GM18511 (cell line): ENCODE measurements at regions not wholly inside any gene's neighbourhood (a gene's known extent, or its start where the extent isn't known, plus 50 kb on each side); places are given as distances from the start of the nearest gene placed in this dataset.
"Not testable (repeated sequence)": the region's sequence is repeated elsewhere in the genome, so short reads cannot be mapped to it uniquely, and the experiment has no call there.

Source experiments
- ATAC-seq: cut with Tn5 transposase; IDR thresholded peaks from one replicate; pipeline ENCODE4 v1.9.1; 2021; ENCODE audit warnings: mild to moderate bottlenecking, moderate library complexity; ENCODE audit not compliant: unreplicated experiment

GRCh38 chr16:29124162-29124561, 139.3 kb downstream of the LAT start:
- not testable (repeated sequence) for ATAC-seq

- ATAC-seq: not testable (repeated sequence)
Observed at GRCh38 chr16:29120680-29121079, 135.8 kb downstream of the LAT start.

GRCh38 chr16:29118301-29118957, 133.6 kb downstream of the LAT start:
- ATAC-seq: not testable (repeated sequence)

- no peak for ATAC-seq
Observed at GRCh38 chr16:29117631-29118030, 132.8 kb downstream of the LAT start.

- ATAC-seq: no peak
Observed at GRCh38 chr16:29116980-29117379, 132.1 kb downstream of the LAT start.

- not testable (repeated sequence) for ATAC-seq
Observed at GRCh38 chr16:29116207-29116606, 131.4 kb downstream of the LAT start.

GRCh38 chr16:29115802-29116141, 130.9 kb downstream of the LAT start:
- peak; percentile 62 for ATAC-seq

DNA sequence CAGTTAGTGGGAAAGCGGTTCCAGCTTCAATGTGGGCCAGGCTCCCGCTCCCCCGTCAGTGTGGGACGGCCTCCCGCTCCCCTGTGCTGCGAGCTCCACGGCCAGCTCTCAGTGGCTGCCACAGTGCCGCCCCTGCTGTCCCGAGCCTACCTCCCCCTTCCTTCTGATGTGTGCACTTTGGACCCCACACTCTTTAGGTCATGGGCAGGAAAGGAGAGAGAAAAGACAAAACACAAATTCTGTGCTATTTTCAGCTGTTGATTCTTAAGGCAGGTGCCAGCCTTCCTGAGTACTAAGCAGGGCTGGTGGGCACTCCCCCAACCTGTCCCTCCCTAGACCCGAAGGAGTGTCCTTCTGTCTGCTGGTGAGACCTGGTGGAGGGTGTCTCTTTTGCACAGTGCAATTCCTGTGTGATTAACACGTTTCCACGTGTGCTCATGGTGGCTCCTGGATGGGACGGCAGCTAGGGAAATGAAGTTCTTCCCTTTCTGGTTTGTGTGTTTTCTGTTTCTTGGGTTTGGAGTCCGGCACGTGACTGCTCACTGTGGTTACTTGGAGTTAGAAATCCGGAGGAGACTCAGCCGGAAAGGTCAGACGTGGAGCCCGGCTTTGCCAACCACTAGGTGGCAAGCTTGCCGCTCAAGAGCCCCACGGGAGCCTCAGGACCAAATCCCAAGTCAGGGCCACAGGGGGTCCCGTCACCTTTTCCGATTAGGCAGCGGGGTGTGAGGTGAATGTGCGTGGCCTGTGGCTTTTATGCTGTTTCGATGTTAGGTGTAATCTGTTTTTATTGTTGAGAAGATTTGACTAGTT, 130.3 kb downstream of the LAT start:
- ATAC-seq: peak; percentile 48

DNA sequence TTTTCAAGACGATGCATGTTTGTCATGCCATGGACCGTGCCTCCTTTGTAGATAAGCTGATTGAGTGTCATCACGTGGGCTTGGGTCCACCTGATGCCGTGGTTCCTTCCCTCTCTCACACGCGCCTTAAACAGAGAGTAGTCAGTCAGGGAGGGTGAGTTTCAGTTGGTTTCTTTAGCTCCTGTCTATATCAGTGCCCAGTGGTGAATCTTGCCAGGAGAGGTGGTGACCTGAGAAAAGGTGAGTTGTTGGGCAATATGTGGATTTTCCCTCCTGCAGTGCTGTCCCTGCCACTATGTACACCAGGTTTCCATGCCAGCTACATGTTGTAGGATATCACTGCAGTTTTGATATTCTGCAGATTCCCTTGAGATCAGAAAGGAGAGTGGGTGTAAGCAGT, 129.7 kb downstream of the LAT start:
- no peak for ATAC-seq

DNA sequence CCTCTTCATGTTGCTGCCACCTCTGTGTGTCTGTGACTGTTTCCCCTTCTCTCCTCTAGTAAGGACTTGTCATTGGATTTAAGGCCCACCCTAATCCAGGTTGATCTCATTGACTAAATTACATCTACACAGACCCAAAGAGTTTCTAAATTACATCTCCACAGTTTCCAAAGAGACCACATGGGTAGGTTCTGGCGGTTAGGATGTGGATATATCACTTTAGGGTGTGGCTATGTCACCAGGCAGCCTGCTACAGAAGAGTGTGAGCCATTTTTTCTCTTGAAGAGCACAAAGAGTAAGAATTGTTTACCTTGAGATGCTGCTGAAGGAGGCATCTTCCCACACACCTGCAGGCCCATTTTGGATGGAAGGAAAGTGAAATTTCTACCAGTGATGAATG, 128.6 kb downstream of the LAT start:
- not testable (repeated sequence) for ATAC-seq

DNA sequence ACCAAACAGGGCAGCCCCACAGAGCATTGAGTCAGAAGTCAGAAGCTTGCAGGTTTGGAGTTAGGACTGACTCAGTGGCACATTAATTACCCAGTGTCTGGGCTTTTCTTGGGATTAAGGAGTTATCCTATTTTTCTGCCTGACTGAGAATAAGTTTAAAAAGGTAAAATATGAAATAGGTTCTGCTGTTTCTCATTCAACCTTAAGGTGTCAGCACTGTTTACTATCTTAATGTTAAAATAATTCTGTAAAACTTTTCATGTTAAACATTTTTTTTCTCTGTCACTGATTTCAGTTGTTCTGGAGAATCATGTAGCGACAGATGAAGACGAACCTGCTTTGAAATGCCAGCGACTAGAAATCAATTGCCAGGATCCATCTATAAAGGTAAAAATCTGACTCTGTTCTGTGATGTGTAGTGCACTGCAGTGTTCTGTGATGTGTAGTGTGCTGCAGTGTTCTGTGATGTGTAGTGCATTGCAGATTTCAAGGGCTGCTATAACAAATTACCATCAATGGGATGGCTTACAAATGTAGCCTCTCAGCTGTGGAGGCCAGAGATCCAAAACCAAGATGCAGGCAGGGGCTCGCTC, 128.0 kb downstream of the LAT start:
- no peak for ATAC-seq

DNA sequence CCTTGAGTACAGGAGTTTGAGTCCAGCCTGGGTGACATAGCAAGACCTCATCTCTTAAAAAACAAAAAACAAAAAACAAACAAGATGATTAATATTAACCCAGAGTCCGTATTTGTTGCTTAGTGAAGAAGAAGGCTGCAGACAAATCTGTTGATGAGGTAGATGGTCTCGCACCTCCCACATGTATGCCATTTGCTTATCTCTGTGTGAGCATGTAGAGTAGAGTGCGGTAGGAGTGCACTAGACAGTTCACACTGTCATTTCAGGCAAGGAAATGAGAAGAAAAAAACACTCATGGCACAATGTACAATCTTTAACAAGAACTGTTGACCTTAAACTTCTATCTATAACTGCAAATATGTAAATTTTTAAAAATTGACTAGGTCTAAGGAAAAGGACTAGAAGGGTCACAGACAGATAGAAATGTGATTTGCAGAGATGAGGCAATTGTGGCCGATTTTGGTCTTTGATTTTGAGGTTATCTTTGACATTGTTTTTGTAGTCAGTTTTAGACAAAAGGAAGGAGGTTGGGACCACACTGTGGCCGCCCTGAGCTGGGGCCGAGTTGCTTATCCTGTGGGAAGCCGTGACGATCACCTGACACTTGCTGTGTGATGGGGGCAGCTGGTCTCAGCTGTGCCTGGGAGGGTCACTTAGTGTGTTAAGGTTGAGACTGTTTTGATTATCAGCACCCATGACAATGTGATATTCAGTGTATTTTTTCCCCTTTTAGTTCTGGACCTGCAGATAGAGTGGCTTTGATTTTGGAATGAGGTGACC, 127.2 kb downstream of the LAT start:
- ATAC-seq: not testable (repeated sequence)

- no peak for ATAC-seq
Observed at GRCh38 chr16:29111421-29111820, 126.6 kb downstream of the LAT start.

- ATAC-seq: not testable (repeated sequence)
Observed at GRCh38 chr16:29108625-29109169, 123.8 kb downstream of the LAT start.

DNA sequence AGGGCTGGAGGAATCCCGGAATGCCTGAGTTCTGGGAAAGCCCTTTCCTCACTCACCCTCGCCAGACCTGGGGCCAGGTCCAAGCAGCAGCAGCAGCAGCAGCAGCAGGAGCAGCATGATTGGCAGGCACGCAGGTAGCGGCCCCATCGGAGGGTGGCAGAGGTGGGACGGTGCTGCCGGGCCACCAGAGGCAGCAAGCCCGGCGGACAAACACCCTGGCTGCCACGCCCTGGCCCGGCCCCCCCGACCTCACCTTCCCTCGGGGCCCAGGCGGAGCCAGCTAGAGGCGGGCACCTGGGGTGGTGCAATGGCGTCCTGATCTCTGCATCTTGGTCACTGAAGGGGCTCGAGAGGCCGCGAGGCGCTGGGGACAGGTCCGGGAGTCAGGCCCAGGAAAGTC, 122.4 kb downstream of the LAT start:
- ATAC-seq: no peak

DNA sequence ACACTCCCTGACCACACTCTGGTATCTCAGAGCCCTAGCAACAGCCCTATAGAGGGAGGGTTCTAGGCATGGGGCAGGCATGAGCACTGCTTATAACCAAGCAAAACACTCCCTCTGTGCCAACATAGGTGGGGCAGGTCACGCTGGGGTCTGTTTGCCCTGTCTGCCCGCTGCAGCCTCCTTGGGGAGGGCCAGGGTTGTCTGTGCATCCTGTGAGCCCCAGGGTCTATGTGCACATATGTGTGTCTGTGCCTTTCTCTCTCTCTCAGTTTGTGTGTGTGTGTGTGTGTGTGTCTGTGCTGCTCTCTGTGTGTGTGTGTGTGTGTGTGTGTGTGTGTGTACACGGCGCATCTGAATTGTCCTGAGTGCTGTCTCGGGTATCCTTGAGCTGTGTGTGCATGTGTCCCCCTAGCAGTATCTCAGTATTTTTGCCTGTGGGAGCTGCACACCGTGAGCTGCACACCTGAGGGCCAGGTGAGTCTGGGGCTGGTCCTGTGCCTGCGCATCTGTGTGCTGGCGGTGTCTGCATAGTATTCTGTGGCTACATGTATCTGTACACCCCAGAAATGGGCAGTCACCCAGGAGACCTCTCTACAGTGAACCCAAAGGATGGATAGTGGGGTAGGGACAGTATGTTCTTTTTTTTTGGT, 121.5 kb downstream of the LAT start:
- ATAC-seq: not testable (repeated sequence)

- not testable (repeated sequence) for ATAC-seq
Observed at GRCh38 chr16:29104600-29104999, 119.7 kb downstream of the LAT start.

DNA sequence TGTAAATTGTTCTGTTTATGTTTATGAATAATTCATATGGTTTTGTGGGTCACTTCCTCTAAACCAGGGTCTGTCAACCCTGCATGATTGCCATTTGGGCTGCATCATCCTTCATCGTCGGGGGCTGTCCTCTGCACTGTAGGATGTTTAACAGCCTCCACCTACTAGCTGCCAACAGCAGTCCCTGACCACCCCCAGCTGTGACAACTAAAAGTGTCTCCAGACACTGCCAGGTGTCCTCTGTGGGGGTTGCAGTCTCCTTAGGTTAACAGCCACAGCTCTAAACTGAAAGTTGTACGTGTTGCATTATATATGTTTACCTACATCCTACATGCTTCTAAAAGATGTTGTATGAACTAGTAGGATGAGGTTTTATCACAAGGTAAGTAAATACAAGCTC, 113.1 kb downstream of the LAT start:
- not testable (repeated sequence) for ATAC-seq

- not testable (repeated sequence) for ATAC-seq
Observed at GRCh38 chr16:29094729-29095624, 110.1 kb downstream of the LAT start.
